ENCODE measurements at regions not wholly inside any gene's neighbourhood (a gene's known extent, or its start where the extent isn't known, plus 50 kb on each side); places are given as distances from the start of the nearest gene placed in this dataset.
"Not testable (repeated sequence)": the region's sequence is repeated elsewhere in the genome, so short reads cannot be mapped to it uniquely, and the experiment has no call there.

DNA sequence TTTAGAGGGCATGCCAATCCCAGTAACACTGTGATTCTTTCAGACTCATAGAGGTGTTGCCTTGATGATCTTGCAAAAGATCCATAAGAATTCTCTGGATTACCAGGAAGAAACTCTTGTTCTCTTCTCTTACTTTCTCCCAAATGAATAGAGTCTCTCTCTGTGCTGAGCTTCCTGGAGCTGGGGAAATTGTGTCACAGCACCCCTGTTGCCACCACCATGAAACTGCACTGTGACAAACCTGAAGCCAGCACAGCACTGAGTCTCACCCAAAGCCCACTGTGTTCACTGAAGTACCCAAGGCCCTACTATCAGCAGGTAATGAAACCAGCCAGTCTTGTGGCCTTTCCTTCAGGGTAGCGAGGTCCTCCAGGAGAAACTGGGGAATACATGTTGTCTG, 332.7 kb upstream of the FGF16 start:
- Histone ChIP-seq H3K36me3 (ENCODE audit: insufficient read depth, low read length) (no peaks in the 10 kb centered on the region), H3K4me1 (ENCODE audit: insufficient read depth, low read length) (no peaks in the 10 kb centered on the region), H2AFZ (ENCODE audit: low read depth, low read length) (no peak overlapping the region), H3K9me3 (ENCODE audit: insufficient read depth, low read depth, low read length) (no peaks in the 10 kb centered on the region), H3K9ac (ENCODE audit: low read length) (no peak overlapping the region), H3K79me2 (ENCODE audit: insufficient read depth, low read length) (no peaks in the 10 kb centered on the region), H3K4me2 (ENCODE audit: low read length) (no peak overlapping the region), H3K27ac (ENCODE audit: low read depth, low read length) (no peak overlapping the region), H4K20me1 (ENCODE audit: insufficient read depth, low read length) (no peaks in the 10 kb centered on the region), H3K27me3 (ENCODE audit: insufficient read depth, low read length) (no peaks in the 10 kb centered on the region), H3K4me3 (ENCODE audit: insufficient read depth, low read depth, low read length) (no peak overlapping the region)
- H3K4me1 Mint-ChIP-seq (ENCODE audit: low read depth, unreplicated experiment), result no peaks in the 10 kb centered on the region
- H3K4me3 Mint-ChIP-seq (ENCODE audit: unreplicated experiment), result no peak overlapping the region
- no peaks in the 10 kb centered on the region for H3K36me3 Mint-ChIP-seq (ENCODE audit: low read depth, unreplicated experiment)
- H3K27me3 Mint-ChIP-seq (ENCODE audit: low read depth, unreplicated experiment), result no peaks in the 10 kb centered on the region
- DNase-seq (ENCODE audit: low read depth) (no peak), FAIRE-seq (no peak)
- H3K27ac Mint-ChIP-seq (ENCODE audit: unreplicated experiment), result no peak overlapping the region
- TF ChIP-seq EZH2 (IDR thresholded peaks at IDR 0.05; ENCODE audit: insufficient read depth, low read length) (no peak), CTCF (IDR thresholded peaks at IDR 0.05; ENCODE audit: insufficient read depth, low read depth, low read length) (no peak)
- H3K9me3 Mint-ChIP-seq (ENCODE audit: unreplicated experiment), result peaks cover under 1% of the 10 kb centered on the region

DNA sequence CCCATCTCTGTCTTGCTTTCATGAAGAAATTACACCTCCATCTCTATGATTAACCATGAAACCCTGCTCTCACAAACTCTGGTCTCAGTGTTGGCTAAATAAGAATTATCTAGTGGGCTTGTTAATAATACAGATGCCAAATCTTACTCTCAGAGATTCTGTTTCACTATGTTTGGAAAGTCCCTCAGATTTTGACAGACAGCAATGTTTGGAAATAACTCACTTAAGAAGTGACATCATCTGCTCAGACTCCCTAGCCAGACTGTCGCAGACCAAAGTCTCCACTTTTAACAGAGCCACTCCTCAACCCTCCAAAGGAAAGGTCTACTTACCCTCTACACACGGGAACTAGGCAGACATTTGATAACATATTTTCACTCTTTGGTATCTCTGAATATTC, 328.5 kb upstream of the FGF16 start:
- Histone ChIP-seq H3K4me2 (ENCODE audit: low read length) (no peak overlapping the region), H3K9ac (ENCODE audit: low read length) (no peak overlapping the region), H3K4me3 (ENCODE audit: insufficient read depth, low read depth, low read length) (no peak overlapping the region), H4K20me1 (ENCODE audit: insufficient read depth, low read length) (no peaks in the 10 kb centered on the region), H3K27ac (ENCODE audit: low read depth, low read length) (no peak overlapping the region), H3K9me3 (ENCODE audit: insufficient read depth, low read depth, low read length) (no peaks in the 10 kb centered on the region), H3K27me3 (ENCODE audit: insufficient read depth, low read length) (no peaks in the 10 kb centered on the region), H2AFZ (ENCODE audit: low read depth, low read length) (no peak overlapping the region), H3K79me2 (ENCODE audit: insufficient read depth, low read length) (no peaks in the 10 kb centered on the region), H3K4me1 (ENCODE audit: insufficient read depth, low read length) (no peaks in the 10 kb centered on the region), H3K36me3 (ENCODE audit: insufficient read depth, low read length) (no peaks in the 10 kb centered on the region)
- TF ChIP-seq EZH2 (IDR thresholded peaks at IDR 0.05; ENCODE audit: insufficient read depth, low read length) (no peak), CTCF (IDR thresholded peaks at IDR 0.05; ENCODE audit: insufficient read depth, low read depth, low read length) (no peak)
- Mint-ChIP-seq H3K4me3 (ENCODE audit: unreplicated experiment) (no peak overlapping the region), H3K27ac (ENCODE audit: unreplicated experiment) (no peak overlapping the region), H3K4me1 (ENCODE audit: low read depth, unreplicated experiment) (no peaks in the 10 kb centered on the region), H3K9me3 (ENCODE audit: unreplicated experiment) (no peaks in the 10 kb centered on the region), H3K36me3 (ENCODE audit: low read depth, unreplicated experiment) (no peaks in the 10 kb centered on the region), H3K27me3 (ENCODE audit: low read depth, unreplicated experiment) (no peaks in the 10 kb centered on the region)
- no peak for DNase-seq (ENCODE audit: low read depth)
- FAIRE-seq, result no peak

- H3K9me3 Mint-ChIP-seq (ENCODE audit: unreplicated experiment), result no peaks in the 10 kb centered on the region
- FAIRE-seq, result no peak
- TF ChIP-seq CTCF (IDR thresholded peaks at IDR 0.05; ENCODE audit: insufficient read depth, low read depth, low read length) (no peak), EZH2 (IDR thresholded peaks at IDR 0.05; ENCODE audit: insufficient read depth, low read length) (no peak)
Measured at GRCh38 chrX:77119706-77120105, 327.5 kb upstream of the FGF16 start.

GRCh38 chrX:77123917-77124316, 323.3 kb upstream of the FGF16 start:
- not testable (repeated sequence) for H3K4me1 ChIP-seq (ENCODE audit: insufficient read depth, low read length); H2AFZ ChIP-seq (ENCODE audit: low read depth, low read length); H3K4me3 Mint-ChIP-seq (ENCODE audit: unreplicated experiment); H3K27me3 ChIP-seq (ENCODE audit: insufficient read depth, low read length); H3K79me2 ChIP-seq (ENCODE audit: insufficient read depth, low read length); H3K27me3 Mint-ChIP-seq (ENCODE audit: low read depth, unreplicated experiment); H3K4me3 ChIP-seq (ENCODE audit: insufficient read depth, low read depth, low read length); H3K9me3 ChIP-seq (ENCODE audit: insufficient read depth, low read depth, low read length); H3K36me3 ChIP-seq (ENCODE audit: insufficient read depth, low read length); DNase-seq (ENCODE audit: low read depth); H3K4me2 ChIP-seq (ENCODE audit: low read length); H3K4me1 Mint-ChIP-seq (ENCODE audit: low read depth, unreplicated experiment); H4K20me1 ChIP-seq (ENCODE audit: insufficient read depth, low read length); H3K27ac Mint-ChIP-seq (ENCODE audit: unreplicated experiment); H3K36me3 Mint-ChIP-seq (ENCODE audit: low read depth, unreplicated experiment); H3K9me3 Mint-ChIP-seq (ENCODE audit: unreplicated experiment); H3K9ac ChIP-seq (ENCODE audit: low read length); FAIRE-seq; H3K27ac ChIP-seq (ENCODE audit: low read depth, low read length)

More at GRCh38 chrX:77119706-77120105, 327.5 kb upstream of the FGF16 start:
- Mint-ChIP-seq H3K27me3 (ENCODE audit: low read depth, unreplicated experiment) (no peaks in the 10 kb centered on the region), H3K27ac (ENCODE audit: unreplicated experiment) (no peak overlapping the region), H3K4me1 (ENCODE audit: low read depth, unreplicated experiment) (no peaks in the 10 kb centered on the region), H3K36me3 (ENCODE audit: low read depth, unreplicated experiment) (no peaks in the 10 kb centered on the region), H3K4me3 (ENCODE audit: unreplicated experiment) (no peak overlapping the region)
- no peaks in the 10 kb centered on the region for H3K27me3 ChIP-seq (ENCODE audit: insufficient read depth, low read length)
- no peaks in the 10 kb centered on the region for H3K9me3 ChIP-seq (ENCODE audit: insufficient read depth, low read depth, low read length)
- H3K79me2 ChIP-seq (ENCODE audit: insufficient read depth, low read length), result no peaks in the 10 kb centered on the region
- no peak overlapping the region for H3K4me3 ChIP-seq (ENCODE audit: insufficient read depth, low read depth, low read length)
- no peak overlapping the region for H3K27ac ChIP-seq (ENCODE audit: low read depth, low read length)
- no peak overlapping the region for H3K4me2 ChIP-seq (ENCODE audit: low read length)
- H3K36me3 ChIP-seq (ENCODE audit: insufficient read depth, low read length), result no peaks in the 10 kb centered on the region
- DNase-seq (ENCODE audit: low read depth), result no peak
- no peaks in the 10 kb centered on the region for H4K20me1 ChIP-seq (ENCODE audit: insufficient read depth, low read length)
- H3K9ac ChIP-seq (ENCODE audit: low read length), result no peak overlapping the region
- H2AFZ ChIP-seq (ENCODE audit: low read depth, low read length), result no peak overlapping the region
- no peaks in the 10 kb centered on the region for H3K4me1 ChIP-seq (ENCODE audit: insufficient read depth, low read length)
